PC-3 (cell line): ENCODE measurements at regions not wholly inside any gene's neighbourhood (a gene's known extent, or its start where the extent isn't known, plus 50 kb on each side); places are given as distances from the start of the nearest gene placed in this dataset.

ENCODE experiments used
- ATAC-seq: fragments of 200-7000 bp; cut with Tn5 transposase; 2 replicates; pipeline ENCODE4 v1.9.1; 2020; ENCODE audit warnings: mild to moderate bottlenecking, moderate library complexity
- BruUV-seq: library from RNA; stranded (reverse); fragments of 400-500 nt; replicated peaks from 2 replicates; lab custom pipeline; 2021; lab: Mats Ljungman, UMichigan
- CTCF ChIA-PET: fragments of 300-600 bp; sonication (Branson Sonifier 250); formaldehyde crosslinking; loops from one replicate; lab custom pipeline; 2022; ENCODE audit warnings: antibody characterized with exemption; lab: Charles Lee
- POLR2A ChIA-PET: fragments of 300-600 bp; sonication (Branson Sonifier 250); formaldehyde crosslinking; loops from one replicate; lab custom pipeline; 2022; ENCODE audit warnings: antibody characterized with exemption; ENCODE audit not compliant: unreplicated experiment; lab: Charles Lee
- DNase-seq: peaks from one replicate; pipeline ENCODE4 v3.0.0-alpha.2; 2015
- H2AFZ ChIP-seq: fragments of 300-600 bp; sonication (generic); 2 replicates; pipeline ENCODE4 v1.6.0; 2016; ENCODE audit warnings: antibody characterized with exemption, low read length
- H3F3A ChIP-seq: fragments of 300-600 bp; sonication (generic); one replicate; pipeline ENCODE4 v1.6.0; 2017; ENCODE audit warnings: antibody characterized with exemption, low read length, control low read depth, mild to moderate bottlenecking; ENCODE audit not compliant: unreplicated experiment
- H3K27ac ChIP-seq: fragments of 300-600 bp; sonication (generic); 2 replicates; pipeline ENCODE4 v1.5.1; 2016; ENCODE audit warnings: mild to moderate bottlenecking, low read length
- H3K27me3 ChIP-seq: fragments of 300-600 bp; sonication (generic); 2 replicates; pipeline ENCODE4 v1.6.1; 2016; ENCODE audit warnings: low read length, mixed read lengths
- H3K36me3 ChIP-seq: fragments of 300-600 bp; sonication (generic); 2 replicates; pipeline ENCODE4 v1.6.1; 2016; ENCODE audit warnings: low read depth, mixed run types, low read length, mixed read lengths
- H3K4me1 ChIP-seq: fragments of 300-600 bp; sonication (generic); 2 replicates; pipeline ENCODE4 v1.5.1; 2016; ENCODE audit warnings: low read length; ENCODE audit not compliant: insufficient read depth
- H3K4me2 ChIP-seq: fragments of 300-600 bp; sonication (generic); 2 replicates; pipeline ENCODE4 v1.6.0; 2016; ENCODE audit warnings: low read length
- H3K4me3 ChIP-seq: fragments of 300-600 bp; sonication (generic); 2 replicates; pipeline ENCODE4 v1.5.1; 2016; ENCODE audit warnings: mild to moderate bottlenecking, low read length, mixed read lengths
- H3K79me2 ChIP-seq: fragments of 300-600 bp; sonication (generic); 2 replicates; pipeline ENCODE4 v1.6.1; 2017; ENCODE audit warnings: low read length, mixed read lengths
- H3K9ac ChIP-seq: fragments of 300-600 bp; sonication (generic); 2 replicates; pipeline ENCODE4 v1.6.0; 2016; ENCODE audit warnings: mild to moderate bottlenecking, low read length
- H3K9me2 ChIP-seq: fragments of 300-600 bp; sonication (generic); replicated peaks from 2 replicates; pipeline ENCODE4 v1.6.1; 2016; ENCODE audit warnings: mixed run types, low read length, mixed read lengths
- H3K9me3 ChIP-seq: fragments of 300-600 bp; sonication (generic); 2 replicates; pipeline ENCODE4 v1.6.1; 2016; ENCODE audit warnings: low read length, mixed read lengths
- H4K20me1 ChIP-seq: fragments of 300-600 bp; sonication (generic); 2 replicates; pipeline ENCODE4 v1.6.1; 2016; ENCODE audit warnings: low read length, mixed read lengths
- EZH2 ChIP-seq: fragments of 300-600 bp; sonication (generic); IDR thresholded peaks from one replicate; pipeline ENCODE4 v1.6.1; 2017; ENCODE audit warnings: antibody characterized with exemption, mild to moderate bottlenecking, low read length; ENCODE audit not compliant: unreplicated experiment
- EZH2phosphoT487 ChIP-seq: fragments of 300-600 bp; sonication (generic); IDR thresholded peaks from 2 replicates; pipeline ENCODE4 v1.6.1; 2018; ENCODE audit warnings: mild to moderate bottlenecking, antibody characterized with exemption, low read length, borderline replicate concordance
- intact Hi-C: fragments of 100-400 bp; cut with micrococcal nuclease; formaldehyde crosslinking; loops from 2 replicates; pipeline ENCODE4 v1.9.0; 2023
- TF ChIP-seq, protein P1 (sequence below): fragments of 300-600 bp; sonication (generic); conservative IDR thresholded peaks from 2 replicates; pipeline ENCODE4 v1.5.1; 2017; ENCODE audit warnings: antibody characterized with exemption, low read depth, mild to moderate bottlenecking, low read length

DNA sequence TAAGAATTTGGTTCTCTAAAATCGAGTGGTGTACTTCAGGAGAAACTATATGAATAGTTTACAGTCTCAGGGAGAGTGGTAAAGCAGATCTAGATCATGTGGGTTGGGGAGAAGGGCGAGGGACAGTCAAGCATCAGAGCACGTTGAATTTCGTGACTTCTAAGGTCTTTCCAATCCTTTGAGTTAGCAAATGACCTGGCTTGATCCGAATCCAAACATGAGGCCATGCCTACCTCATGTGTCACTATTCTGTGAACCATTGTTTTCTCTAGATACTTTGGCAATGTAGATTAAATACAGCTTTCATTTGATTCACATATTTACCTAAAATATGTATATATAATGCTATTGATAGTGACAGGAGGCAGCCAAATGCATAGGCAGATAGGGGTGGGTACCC lies 674.9 kb downstream of the NYAP2 start:
- Histone ChIP-seq H3K4me3 (no peak overlapping the region), H3K9me3 (no peaks in the 10 kb centered on the region), H3K9me2 (no peaks in the 10 kb centered on the region), H3K36me3 (no peaks in the 10 kb centered on the region), H3K4me1 (peaks cover 11% of the 10 kb centered on the region; the same call in 1 of the 2 replicates), H3K4me2 (no peak overlapping the region), H2AFZ (no peak overlapping the region), H3K27ac (peak overlapping the region; percentile 15; the same call in 1 of the 2 replicates), H3K79me2 (no peaks in the 10 kb centered on the region), H3K27me3 (no peaks in the 10 kb centered on the region), H3K9ac (no peak overlapping the region), H3F3A (no peaks in the 10 kb centered on the region), H4K20me1 (no peaks in the 10 kb centered on the region)
- DNase-seq (peak; percentile 45), ATAC-seq (no peak)
- CTCF ChIA-PET, result no interaction called here
- POLR2A ChIA-PET, result no interaction called here
- intact Hi-C loops, result no loop called here
- no TSS peak for BruUV-seq
- TF ChIP-seq EZH2phosphoT487 (no peak), EZH2 (no peak)
- TF ChIP-seq, protein P1, sequence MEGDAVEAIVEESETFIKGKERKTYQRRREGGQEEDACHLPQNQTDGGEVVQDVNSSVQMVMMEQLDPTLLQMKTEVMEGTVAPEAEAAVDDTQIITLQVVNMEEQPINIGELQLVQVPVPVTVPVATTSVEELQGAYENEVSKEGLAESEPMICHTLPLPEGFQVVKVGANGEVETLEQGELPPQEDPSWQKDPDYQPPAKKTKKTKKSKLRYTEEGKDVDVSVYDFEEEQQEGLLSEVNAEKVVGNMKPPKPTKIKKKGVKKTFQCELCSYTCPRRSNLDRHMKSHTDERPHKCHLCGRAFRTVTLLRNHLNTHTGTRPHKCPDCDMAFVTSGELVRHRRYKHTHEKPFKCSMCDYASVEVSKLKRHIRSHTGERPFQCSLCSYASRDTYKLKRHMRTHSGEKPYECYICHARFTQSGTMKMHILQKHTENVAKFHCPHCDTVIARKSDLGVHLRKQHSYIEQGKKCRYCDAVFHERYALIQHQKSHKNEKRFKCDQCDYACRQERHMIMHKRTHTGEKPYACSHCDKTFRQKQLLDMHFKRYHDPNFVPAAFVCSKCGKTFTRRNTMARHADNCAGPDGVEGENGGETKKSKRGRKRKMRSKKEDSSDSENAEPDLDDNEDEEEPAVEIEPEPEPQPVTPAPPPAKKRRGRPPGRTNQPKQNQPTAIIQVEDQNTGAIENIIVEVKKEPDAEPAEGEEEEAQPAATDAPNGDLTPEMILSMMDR, result no peak

DNA sequence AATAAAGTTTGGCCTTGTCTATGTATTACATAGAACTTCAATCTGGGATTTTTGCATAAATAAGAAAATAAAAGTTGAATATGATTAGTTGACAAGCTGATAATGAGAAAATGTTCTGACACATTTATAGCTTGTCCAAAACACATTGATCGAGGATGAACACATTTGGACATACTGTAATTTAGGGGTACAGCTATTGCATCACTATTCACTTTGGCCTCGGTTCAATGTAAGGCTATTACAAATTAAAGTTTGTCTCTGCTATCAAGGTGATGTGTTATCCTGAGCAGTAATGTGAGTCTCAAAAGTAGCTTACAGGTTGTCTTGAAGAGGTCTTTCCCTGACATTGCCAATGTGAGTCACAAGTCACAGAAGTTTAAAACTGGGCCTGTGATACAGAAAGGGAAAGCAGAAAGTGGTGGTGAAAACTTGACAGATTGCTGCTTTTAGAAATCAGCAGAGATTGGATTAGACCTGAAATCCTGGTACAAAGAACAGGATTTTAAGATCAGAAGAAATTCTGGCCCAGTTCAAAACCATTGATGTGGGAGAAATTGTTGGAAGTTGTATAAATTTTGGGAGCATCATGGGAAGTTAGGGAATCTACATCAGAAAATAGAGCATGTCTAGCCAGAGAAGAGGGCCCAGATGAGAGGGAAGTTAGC lies 674.1 kb downstream of the NYAP2 start:
- H3K4me3 ChIP-seq, result no peak overlapping the region
- CTCF ChIA-PET, result interaction anchor here (0.7 kb wide), 1 partner anchor 172 kb away, joined by 4 read pairs; no protein-coding TSS in a partner anchor
- POLR2A ChIA-PET, result no interaction called here
- no peaks in the 10 kb centered on the region for H3K27me3 ChIP-seq
- H3K9ac ChIP-seq, result no peak overlapping the region
- no peaks in the 10 kb centered on the region for H3K36me3 ChIP-seq
- H3K4me1 ChIP-seq, result peaks cover 4% of the 10 kb centered on the region; the same call in 1 of the 2 replicates
- H3K79me2 ChIP-seq, result no peaks in the 10 kb centered on the region
- H3K27ac ChIP-seq, result 0 out of 2 replicates have a peak overlapping the region, but pooled peaks have one; percentile 7
- no peak overlapping the region for H2AFZ ChIP-seq
- no peak for ATAC-seq
- no peaks in the 10 kb centered on the region for H3F3A ChIP-seq
- H3K9me3 ChIP-seq, result no peaks in the 10 kb centered on the region
- BruUV-seq, result no TSS peak
- H3K4me2 ChIP-seq, result no peak overlapping the region
- TF ChIP-seq, protein P1, result no peak
- no peak for TF ChIP-seq EZH2phosphoT487
- no peak for TF ChIP-seq EZH2
- H3K9me2 ChIP-seq, result no peaks in the 10 kb centered on the region
- DNase-seq, result no peak
- no peaks in the 10 kb centered on the region for H4K20me1 ChIP-seq
- intact Hi-C loops, result no loop called here

DNA sequence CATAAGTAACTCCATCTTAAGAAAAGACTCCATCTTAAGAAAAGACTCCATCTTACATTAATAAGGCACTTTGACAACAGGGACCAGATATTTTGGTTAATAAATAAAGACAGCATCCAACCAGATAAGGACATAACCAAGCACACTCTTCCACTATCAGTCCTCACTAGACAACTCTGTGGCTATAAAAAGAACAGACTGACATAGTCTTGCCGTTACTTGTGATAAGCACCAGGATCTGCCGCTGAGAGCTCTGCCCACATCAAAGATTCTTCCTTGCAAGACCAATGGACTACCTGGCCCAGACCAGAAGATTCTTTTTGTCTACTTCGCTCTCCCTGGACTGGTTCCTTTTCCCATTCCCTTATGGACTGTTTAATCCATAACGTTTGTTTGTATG lies 667.4 kb downstream of the NYAP2 start:
- H3K36me3 ChIP-seq, result no peaks in the 10 kb centered on the region
- ChIA-PET POLR2A (no interaction called here), CTCF (no interaction called here)
- H4K20me1 ChIP-seq, result no peaks in the 10 kb centered on the region
- ATAC-seq (no peak), DNase-seq (no peak)
- H3K4me3 ChIP-seq, result no peak overlapping the region
- H2AFZ ChIP-seq, result no peak overlapping the region
- no peaks in the 10 kb centered on the region for H3F3A ChIP-seq
- no peak overlapping the region for H3K4me2 ChIP-seq
- H3K27me3 ChIP-seq, result no peaks in the 10 kb centered on the region
- H3K9ac ChIP-seq, result no peak overlapping the region
- H3K9me3 ChIP-seq, result no peaks in the 10 kb centered on the region
- H3K27ac ChIP-seq, result no peak overlapping the region
- H3K9me2 ChIP-seq, result no peaks in the 10 kb centered on the region
- intact Hi-C loops, result no loop called here
- peaks cover 8% of the 10 kb centered on the region for H3K4me1 ChIP-seq
- H3K79me2 ChIP-seq, result no peaks in the 10 kb centered on the region
- TF ChIP-seq, protein P1, result no peak
- TF ChIP-seq EZH2phosphoT487, result no peak
- BruUV-seq, result no TSS peak
